ENCODE measurements at regions not wholly inside any gene's neighbourhood (a gene's known extent, or its start where the extent isn't known, plus 50 kb on each side); places are given as distances from the start of the nearest gene placed in this dataset.

DNA sequence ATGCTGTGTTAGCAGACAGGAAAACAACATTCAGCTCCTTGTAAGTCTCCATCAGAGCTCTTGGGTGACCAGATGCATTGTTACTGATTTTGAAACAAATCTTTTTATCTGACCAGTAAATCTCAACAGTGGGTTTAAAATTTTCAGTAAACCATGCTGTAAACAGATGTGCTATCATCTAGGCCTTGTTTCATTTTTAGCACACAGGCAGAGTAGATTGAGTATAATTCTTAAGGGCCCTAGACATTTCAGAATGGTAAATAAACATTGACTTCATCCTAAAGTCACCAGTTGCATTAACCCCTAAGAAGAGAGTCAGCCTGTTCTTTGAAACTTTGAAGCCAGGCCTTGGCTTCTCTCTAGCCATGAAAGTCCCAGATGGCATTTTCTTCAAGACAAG lies 237.2 kb upstream of the BMP2 start:
- TF ChIP-seq CTCF (IDR thresholded peaks at IDR 0.05) (no peak), POLR2A (IDR thresholded peaks at IDR 0.05) (no peak)

All from breast epithelium (tissue), 3 donors.